ENCODE measurements at regions not wholly inside any gene's neighbourhood (a gene's known extent, or its start where the extent isn't known, plus 50 kb on each side); places are given as distances from the start of the nearest gene placed in this dataset.

- no peaks in the 10 kb centered on the region for H3K27me3 ChIP-seq (ENCODE audit: insufficient read depth)
- 13% methylated on average over 3 of the region's 3 CpGs for WGBS (ENCODE audit: low lambda C conversion rate)
- H3K9me2 ChIP-seq = no peaks in the 10 kb centered on the region
- no peaks in the 10 kb centered on the region for H3K79me2 ChIP-seq (ENCODE audit: insufficient read depth)
- no peak overlapping the region for H3K27ac ChIP-seq (ENCODE audit: low read depth in 2 of 2, low read length in 1 of 2)
- no peak overlapping the region for H3K9ac ChIP-seq
- DNase-seq = no peak
- H4K20me1 ChIP-seq (ENCODE audit: insufficient read depth) = no peaks in the 10 kb centered on the region
- no peaks in the 10 kb centered on the region for H3F3A ChIP-seq (replicated peaks; ENCODE audit: insufficient read depth)
- H2AFZ ChIP-seq (ENCODE audit: low read depth) = no peak overlapping the region
- no peak overlapping the region for H3K4me2 ChIP-seq
- H3K4me3 ChIP-seq (ENCODE audit: low read depth in 2 of 2, low read length in 1 of 2) = no peak overlapping the region
- H3K9me3 ChIP-seq = no peaks in the 10 kb centered on the region
- ChIA-PET CTCF (no interaction called here), POLR2A (no interaction called here)
- no peaks in the 10 kb centered on the region for H3K4me1 ChIP-seq (ENCODE audit: control insufficient read depth in 1 of 2, insufficient read depth in 2 of 2, low read depth in 1 of 2, low read length in 1 of 2)
- no peak for TF ChIP-seq FOXJ3 (CRISPR knock-in tag; IDR thresholded peaks at IDR 0.05)
- TF ChIP-seq, protein P1, sequence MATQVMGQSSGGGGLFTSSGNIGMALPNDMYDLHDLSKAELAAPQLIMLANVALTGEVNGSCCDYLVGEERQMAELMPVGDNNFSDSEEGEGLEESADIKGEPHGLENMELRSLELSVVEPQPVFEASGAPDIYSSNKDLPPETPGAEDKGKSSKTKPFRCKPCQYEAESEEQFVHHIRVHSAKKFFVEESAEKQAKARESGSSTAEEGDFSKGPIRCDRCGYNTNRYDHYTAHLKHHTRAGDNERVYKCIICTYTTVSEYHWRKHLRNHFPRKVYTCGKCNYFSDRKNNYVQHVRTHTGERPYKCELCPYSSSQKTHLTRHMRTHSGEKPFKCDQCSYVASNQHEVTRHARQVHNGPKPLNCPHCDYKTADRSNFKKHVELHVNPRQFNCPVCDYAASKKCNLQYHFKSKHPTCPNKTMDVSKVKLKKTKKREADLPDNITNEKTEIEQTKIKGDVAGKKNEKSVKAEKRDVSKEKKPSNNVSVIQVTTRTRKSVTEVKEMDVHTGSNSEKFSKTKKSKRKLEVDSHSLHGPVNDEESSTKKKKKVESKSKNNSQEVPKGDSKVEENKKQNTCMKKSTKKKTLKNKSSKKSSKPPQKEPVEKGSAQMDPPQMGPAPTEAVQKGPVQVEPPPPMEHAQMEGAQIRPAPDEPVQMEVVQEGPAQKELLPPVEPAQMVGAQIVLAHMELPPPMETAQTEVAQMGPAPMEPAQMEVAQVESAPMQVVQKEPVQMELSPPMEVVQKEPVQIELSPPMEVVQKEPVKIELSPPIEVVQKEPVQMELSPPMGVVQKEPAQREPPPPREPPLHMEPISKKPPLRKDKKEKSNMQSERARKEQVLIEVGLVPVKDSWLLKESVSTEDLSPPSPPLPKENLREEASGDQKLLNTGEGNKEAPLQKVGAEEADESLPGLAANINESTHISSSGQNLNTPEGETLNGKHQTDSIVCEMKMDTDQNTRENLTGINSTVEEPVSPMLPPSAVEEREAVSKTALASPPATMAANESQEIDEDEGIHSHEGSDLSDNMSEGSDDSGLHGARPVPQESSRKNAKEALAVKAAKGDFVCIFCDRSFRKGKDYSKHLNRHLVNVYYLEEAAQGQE (IDR thresholded peaks at IDR 0.05; ENCODE audit: low read depth, low read length) = peak; percentile 80; the same call in 1 of the 2 replicates
- no peaks in the 10 kb centered on the region for H3K36me3 ChIP-seq (replicated peaks in 1 of 2; ENCODE audit: control insufficient read depth in 1 of 2, insufficient read depth in 2 of 2, low read length in 1 of 2)
These were observed 179.9 kb downstream of the GRIN2B start for GRCh38 chr12:13801543-13801942.

GRCh38 chr12:13799574-13799973 lies 181.8 kb downstream of the GRIN2B start:
- no peaks in the 10 kb centered on the region for H3K4me1 ChIP-seq (ENCODE audit: control insufficient read depth in 1 of 2, insufficient read depth in 2 of 2, low read depth in 1 of 2, low read length in 1 of 2)
- no peaks in the 10 kb centered on the region for H3K36me3 ChIP-seq (replicated peaks in 1 of 2; ENCODE audit: control insufficient read depth in 1 of 2, insufficient read depth in 2 of 2, low read length in 1 of 2)
- DNase-seq = no peak
- no peaks in the 10 kb centered on the region for H4K20me1 ChIP-seq (ENCODE audit: insufficient read depth)
- no peaks in the 10 kb centered on the region for H3K27me3 ChIP-seq (ENCODE audit: insufficient read depth)
- H3K4me2 ChIP-seq = no peak overlapping the region
- no peaks in the 10 kb centered on the region for H3K79me2 ChIP-seq (ENCODE audit: insufficient read depth)
- no peak overlapping the region for H3K4me3 ChIP-seq (ENCODE audit: low read depth in 2 of 2, low read length in 1 of 2)
- H3K27ac ChIP-seq (ENCODE audit: low read depth in 2 of 2, low read length in 1 of 2) = no peak overlapping the region
- no peaks in the 10 kb centered on the region for H3K9me3 ChIP-seq
- no peaks in the 10 kb centered on the region for H3K9me2 ChIP-seq
- ChIA-PET CTCF (no interaction called here), POLR2A (no interaction called here)
- no peaks in the 10 kb centered on the region for H3F3A ChIP-seq (replicated peaks; ENCODE audit: insufficient read depth)
- no peak overlapping the region for H2AFZ ChIP-seq (ENCODE audit: low read depth)
- WGBS (ENCODE audit: low lambda C conversion rate) = 15% methylated on average over 3 of the region's 3 CpGs
- H3K9ac ChIP-seq = no peak overlapping the region
- TF ChIP-seq NRF1 (IDR thresholded peaks at IDR 0.05; ENCODE audit: low read depth, low read length) (no peak), SIN3A (IDR thresholded peaks at IDR 0.05; ENCODE audit: borderline replicate concordance, low read depth, low read length) (no peak), FOXM1 (IDR thresholded peaks at IDR 0.05; ENCODE audit: low read depth) (no peak), NFIC (IDR thresholded peaks at IDR 0.05; ENCODE audit: borderline replicate concordance) (no peak), RFX5 (IDR thresholded peaks at IDR 0.05; ENCODE audit: low read length) (no peak), JUND (IDR thresholded peaks at IDR 0.05) (no peak), SMC3 (IDR thresholded peaks at IDR 0.05; ENCODE audit: low read depth, low read length) (no peak), RAD21 (IDR thresholded peaks at IDR 0.05; ENCODE audit: low read length) (no peak)

DNA sequence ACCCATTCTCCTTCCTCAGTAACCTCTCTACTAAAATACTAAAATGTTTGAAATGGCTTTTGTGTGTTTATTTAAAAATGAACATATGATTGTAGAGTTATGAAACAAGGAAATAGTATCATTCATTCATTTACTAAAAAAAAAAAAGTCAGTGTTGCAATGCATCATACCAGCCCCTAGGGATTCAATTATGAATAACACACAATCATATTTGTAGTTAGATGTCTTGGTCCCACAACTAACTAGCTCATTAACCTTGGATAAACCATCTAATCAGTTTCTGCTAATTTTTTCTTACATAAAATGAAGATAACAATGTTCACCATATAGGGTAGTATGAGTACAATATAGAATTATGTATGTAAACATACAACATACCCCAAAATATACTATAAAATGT lies 183.2 kb downstream of the GRIN2B start:
- Histone ChIP-seq H2AFZ (ENCODE audit: low read depth) (no peak overlapping the region), H3K4me1 (ENCODE audit: control insufficient read depth in 1 of 2, insufficient read depth in 2 of 2, low read depth in 1 of 2, low read length in 1 of 2) (no peaks in the 10 kb centered on the region), H3F3A (replicated peaks; ENCODE audit: insufficient read depth) (no peaks in the 10 kb centered on the region), H3K9me2 (no peaks in the 10 kb centered on the region), H3K4me3 (ENCODE audit: low read depth in 2 of 2, low read length in 1 of 2) (no peak overlapping the region), H3K27ac (ENCODE audit: low read depth in 2 of 2, low read length in 1 of 2) (no peak overlapping the region), H3K27me3 (ENCODE audit: insufficient read depth) (no peaks in the 10 kb centered on the region), H4K20me1 (ENCODE audit: insufficient read depth) (no peaks in the 10 kb centered on the region), H3K79me2 (ENCODE audit: insufficient read depth) (no peaks in the 10 kb centered on the region), H3K9ac (no peak overlapping the region), H3K9me3 (no peaks in the 10 kb centered on the region), H3K4me2 (no peak overlapping the region), H3K36me3 (replicated peaks in 1 of 2; ENCODE audit: control insufficient read depth in 1 of 2, insufficient read depth in 2 of 2, low read length in 1 of 2) (no peaks in the 10 kb centered on the region)
- TF ChIP-seq JUND (IDR thresholded peaks at IDR 0.05) (no peak), SMC3 (IDR thresholded peaks at IDR 0.05; ENCODE audit: low read depth, low read length) (no peak), RAD21 (IDR thresholded peaks at IDR 0.05; ENCODE audit: low read length) (no peak), GATA2 (CRISPR knock-in tag; IDR thresholded peaks at IDR 0.05) (no peak), RXRA (IDR thresholded peaks at IDR 0.05; ENCODE audit: borderline replicate concordance, low read depth) (no peak), USF1 (IDR thresholded peaks at IDR 0.05; ENCODE audit: borderline replicate concordance, low read depth) (no peak), MEF2A (IDR thresholded peaks at IDR 0.05; ENCODE audit: borderline replicate concordance, low read depth) (no peak), FOSL2 (IDR thresholded peaks at IDR 0.05; ENCODE audit: borderline replicate concordance, low read depth) (no peak), RCOR1 (IDR thresholded peaks at IDR 0.05; ENCODE audit: low read length) (no peak), TAF1 (IDR thresholded peaks at IDR 0.05; ENCODE audit: borderline replicate concordance, low read depth, low read length) (no peak), FOXJ3 (CRISPR knock-in tag; IDR thresholded peaks at IDR 0.05) (no peak)
- TF ChIP-seq, protein P2, sequence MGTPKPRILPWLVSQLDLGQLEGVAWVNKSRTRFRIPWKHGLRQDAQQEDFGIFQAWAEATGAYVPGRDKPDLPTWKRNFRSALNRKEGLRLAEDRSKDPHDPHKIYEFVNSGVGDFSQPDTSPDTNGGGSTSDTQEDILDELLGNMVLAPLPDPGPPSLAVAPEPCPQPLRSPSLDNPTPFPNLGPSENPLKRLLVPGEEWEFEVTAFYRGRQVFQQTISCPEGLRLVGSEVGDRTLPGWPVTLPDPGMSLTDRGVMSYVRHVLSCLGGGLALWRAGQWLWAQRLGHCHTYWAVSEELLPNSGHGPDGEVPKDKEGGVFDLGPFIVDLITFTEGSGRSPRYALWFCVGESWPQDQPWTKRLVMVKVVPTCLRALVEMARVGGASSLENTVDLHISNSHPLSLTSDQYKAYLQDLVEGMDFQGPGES (IDR thresholded peaks at IDR 0.05; ENCODE audit: low read depth, low read length) = no peak
- ChIA-PET POLR2A (no interaction called here), CTCF (no interaction called here)
- DNase-seq = no peak

Data from SK-N-SH (cell line).